Vagina (tissue), 2 donors: ENCODE measurements at regions not wholly inside any gene's neighbourhood (a gene's known extent, or its start where the extent isn't known, plus 50 kb on each side); places are given as distances from the start of the nearest gene placed in this dataset.
"Not testable (repeated sequence)": the region's sequence is repeated elsewhere in the genome, so short reads cannot be mapped to it uniquely, and the experiment has no call there.

ENCODE experiments used
- DNase-seq, 2 donors: peaks; one replicate each; pipeline ENCODE4 v3.0.0-alpha.2; 2017; ENCODE audit errors: extremely low spot score in 2 of 2
- H3K27ac ChIP-seq: fragments of 200-600 bp; sonication (generic); one replicate; pipeline ENCODE4 v1.5.1; 2019
- H3K27me3 ChIP-seq: fragments of 200-600 bp; sonication (generic); one replicate; pipeline ENCODE4 v1.5.1; 2019
- H3K36me3 ChIP-seq, 2 donors: fragments of 200-600 bp; sonication (generic); one replicate each; pipeline ENCODE4 v1.5.1; 2017 to 2019
- H3K4me1 ChIP-seq: fragments of 200-600 bp; sonication (generic); one replicate; pipeline ENCODE4 v1.5.1; 2019
- H3K4me3 ChIP-seq, 2 donors: fragments of 200-600 bp; sonication (generic); 1 replicate in 1 of 2; 2 replicates in 1 of 2; pipeline ENCODE4 v1.5.1; 2016 to 2019
- H3K9me3 ChIP-seq: fragments of 200-600 bp; sonication (generic); one replicate; pipeline ENCODE4 v1.5.1; 2019
- CTCF ChIP-seq, 3 experiments: fragments of 450-650 bp in 2 of 3; fragments of 200-600 bp in 1 of 3; sonication (generic) in 1 of 3; IDR thresholded peaks; one replicate each; pipeline ENCODE4 v1.5.1; 2017 to 2019; ENCODE audit warnings: antibody characterized with exemption in 3 of 3, mild to moderate bottlenecking in 2 of 3, moderate library complexity in 2 of 3
- POLR2A ChIP-seq, 2 donors: fragments of 450-650 bp; IDR thresholded peaks; one replicate each; pipeline ENCODE4 v1.6.1; 2017; ENCODE audit warnings: antibody characterized with exemption in 2 of 2, mild to moderate bottlenecking in 2 of 2, moderate library complexity in 2 of 2
- POLR2AphosphoS5 ChIP-seq, 2 donors: sonication (generic); formaldehyde crosslinking; IDR thresholded peaks; one replicate each; pipeline ENCODE4 v1.9.0; 2017; ENCODE audit warnings: antibody characterized with exemption in 2 of 2, mild to moderate bottlenecking in 2 of 2, low read depth in 1 of 2; ENCODE audit not compliant: insufficient read depth in 1 of 2
- intact Hi-C: fragments of 100-400 bp; cut with DNase I; formaldehyde crosslinking; loops from one replicate; pipeline ENCODE4 v1.15.1; 2023

- TF ChIP-seq POLR2A (IDR thresholded peaks at IDR 0.05), result no peak
- TF ChIP-seq CTCF (IDR thresholded peaks at IDR 0.05), result no peak
- no peak for TF ChIP-seq POLR2AphosphoS5 (IDR thresholded peaks at IDR 0.05; ENCODE audit: insufficient read depth in 1 of 2, low read depth in 1 of 2)
- intact Hi-C loops, result no loop called here
Observed at GRCh38 chr3:110506890-110507289, 564.7 kb upstream of the NECTIN3 start.

GRCh38 chr3:110507570-110507969 is 564.0 kb upstream of the NECTIN3 start:
- not testable (repeated sequence) for H3K36me3 ChIP-seq

More at GRCh38 chr3:110506890-110507289, 564.7 kb upstream of the NECTIN3 start:
- Histone ChIP-seq H3K27ac (no peak overlapping the region), H3K4me1 (no peaks in the 10 kb centered on the region), H3K36me3 (no peaks in the 10 kb centered on the region), H3K9me3 (no peaks in the 10 kb centered on the region), H3K27me3 (no peaks in the 10 kb centered on the region), H3K4me3 (no peak overlapping the region)
- no peak for DNase-seq

GRCh38 chr3:110512961-110513360 is 558.7 kb upstream of the NECTIN3 start:
- no peak for TF ChIP-seq CTCF (IDR thresholded peaks at IDR 0.05)
- no peak for TF ChIP-seq POLR2AphosphoS5 (IDR thresholded peaks at IDR 0.05; ENCODE audit: insufficient read depth in 1 of 2, low read depth in 1 of 2)
- no peak for TF ChIP-seq POLR2A (IDR thresholded peaks at IDR 0.05)
- DNase-seq, result no peak
- no peaks in the 10 kb centered on the region for H3K4me1 ChIP-seq
- H3K27me3 ChIP-seq, result no peaks in the 10 kb centered on the region
- H3K36me3 ChIP-seq, result no peaks in the 10 kb centered on the region
- intact Hi-C loops, result no loop called here
- H3K4me3 ChIP-seq, result no peak overlapping the region
- no peaks in the 10 kb centered on the region for H3K9me3 ChIP-seq
- H3K27ac ChIP-seq, result no peak overlapping the region

More at GRCh38 chr3:110507570-110507969, 564.0 kb upstream of the NECTIN3 start:
- H3K9me3 ChIP-seq, DNase-seq, intact Hi-C loops, H3K4me3 ChIP-seq, H3K27me3 ChIP-seq, H3K4me1 ChIP-seq, H3K27ac ChIP-seq: not testable (repeated sequence)

GRCh38 chr3:110518031-110518430 is 553.6 kb upstream of the NECTIN3 start:
- intact Hi-C loops, result no loop called here
- H3K9me3 ChIP-seq, result no peaks in the 10 kb centered on the region
- no peaks in the 10 kb centered on the region for H3K36me3 ChIP-seq
- no peaks in the 10 kb centered on the region for H3K4me1 ChIP-seq
- TF ChIP-seq POLR2AphosphoS5 (IDR thresholded peaks at IDR 0.05; ENCODE audit: insufficient read depth in 1 of 2, low read depth in 1 of 2), result no peak
- no peak for TF ChIP-seq CTCF (IDR thresholded peaks at IDR 0.05)
- no peak for DNase-seq
- no peak overlapping the region for H3K4me3 ChIP-seq
- H3K27ac ChIP-seq, result no peak overlapping the region
- H3K27me3 ChIP-seq, result no peaks in the 10 kb centered on the region

GRCh38 chr3:110519071-110519470 is 552.5 kb upstream of the NECTIN3 start:
- H3K36me3 ChIP-seq, result no peaks in the 10 kb centered on the region
- TF ChIP-seq POLR2AphosphoS5 (IDR thresholded peaks at IDR 0.05; ENCODE audit: insufficient read depth in 1 of 2, low read depth in 1 of 2) (no peak), POLR2A (IDR thresholded peaks at IDR 0.05) (no peak), CTCF (IDR thresholded peaks at IDR 0.05) (no peak)
- H3K27ac ChIP-seq, result no peak overlapping the region
- no peaks in the 10 kb centered on the region for H3K9me3 ChIP-seq
- intact Hi-C loops, result no loop called here
- no peaks in the 10 kb centered on the region for H3K27me3 ChIP-seq
- no peak overlapping the region for H3K4me3 ChIP-seq
- DNase-seq, result no peak
- no peaks in the 10 kb centered on the region for H3K4me1 ChIP-seq

GRCh38 chr3:110521019-110521418 is 550.6 kb upstream of the NECTIN3 start:
- intact Hi-C loops, result no loop called here
- Histone ChIP-seq H3K27me3 (no peaks in the 10 kb centered on the region), H3K4me1 (no peaks in the 10 kb centered on the region), H3K36me3 (no peaks in the 10 kb centered on the region), H3K4me3 (no peak overlapping the region), H3K27ac (no peak overlapping the region), H3K9me3 (no peaks in the 10 kb centered on the region)
- DNase-seq, result no peak
- TF ChIP-seq POLR2AphosphoS5 (IDR thresholded peaks at IDR 0.05; ENCODE audit: insufficient read depth in 1 of 2, low read depth in 1 of 2) (no peak), POLR2A (IDR thresholded peaks at IDR 0.05) (no peak), CTCF (IDR thresholded peaks at IDR 0.05) (no peak)

- H3K4me3 ChIP-seq, H3K4me1 ChIP-seq, H3K27ac ChIP-seq, H3K27me3 ChIP-seq, H3K36me3 ChIP-seq, intact Hi-C loops, DNase-seq, H3K9me3 ChIP-seq: not testable (repeated sequence)
Observed at GRCh38 chr3:110525558-110526064, 546.0 kb upstream of the NECTIN3 start.
